Stimulated activated naive CD8-positive, alpha-beta T cell treated with anti-CD3 and anti-CD28 coated beads, Interleukin-15, amount 100 ng/mL, for 72 hours (primary cell): ENCODE measurements at regions not wholly inside any gene's neighbourhood (a gene's known extent, or its start where the extent isn't known, plus 50 kb on each side); places are given as distances from the start of the nearest gene placed in this dataset.

Experiments used
- ATAC-seq: fragments of 150-1000 bp; cut with Tn5 transposase; 2 replicates; pipeline ENCODE4 v1.10.0; 2021; ENCODE audit warnings: mild to moderate bottlenecking, moderate library complexity
- DNase-seq, 2 donors: peaks; one replicate each; pipeline ENCODE4 v3.0.0; 2021 to 2022
- H3K27ac Mint-ChIP-seq, 2 donors: one replicate each; pipeline ENCODE4 v1.8.0; 2022; ENCODE audit warnings: mild to moderate bottlenecking in 2 of 2, mixed read lengths in 2 of 2, moderate library complexity in 2 of 2
- H3K27me3 Mint-ChIP-seq: one replicate; pipeline ENCODE4 v1.8.0; 2022; ENCODE audit warnings: mixed read lengths
- H3K4me1 Mint-ChIP-seq: one replicate; pipeline ENCODE4 v1.8.0; 2022; ENCODE audit warnings: mild to moderate bottlenecking, mixed read lengths
- H3K4me3 Mint-ChIP-seq, 2 donors: one replicate each; pipeline ENCODE4 v1.8.0; 2022; ENCODE audit warnings: mild to moderate bottlenecking in 2 of 2, mixed read lengths in 2 of 2, moderate library complexity in 1 of 2
- H3K9me3 Mint-ChIP-seq, 2 donors: one replicate each; pipeline ENCODE4 v1.8.0; 2022; ENCODE audit warnings: mixed read lengths in 2 of 2

DNA sequence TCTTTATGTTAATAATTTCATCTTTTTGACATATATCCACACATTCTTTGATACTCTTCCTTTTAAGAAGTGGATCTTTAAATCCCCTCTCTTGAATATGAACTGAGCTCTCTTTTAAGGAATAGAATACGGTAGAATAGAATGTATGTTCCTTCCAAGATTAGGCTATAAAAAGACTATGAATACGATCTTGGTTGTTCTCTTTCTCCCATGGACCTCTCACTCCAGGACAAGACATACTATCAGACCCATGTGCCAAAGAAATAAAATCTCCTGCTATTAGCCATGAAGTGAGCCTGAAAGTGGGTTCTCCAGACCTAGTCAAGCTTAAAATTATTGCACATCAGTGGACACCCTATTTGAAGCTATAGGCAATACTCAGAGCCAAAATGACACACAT, 392.2 kb upstream of the ANO3 start:
- DNase-seq (no peak), ATAC-seq (no peak)
- Mint-ChIP-seq H3K27me3 (no peaks in the 10 kb centered on the region), H3K27ac (no peak overlapping the region), H3K4me1 (no peaks in the 10 kb centered on the region), H3K4me3 (no peak overlapping the region), H3K9me3 (peaks cover 0 to 8% of the 10 kb centered on the region in 2 donors)

DNA sequence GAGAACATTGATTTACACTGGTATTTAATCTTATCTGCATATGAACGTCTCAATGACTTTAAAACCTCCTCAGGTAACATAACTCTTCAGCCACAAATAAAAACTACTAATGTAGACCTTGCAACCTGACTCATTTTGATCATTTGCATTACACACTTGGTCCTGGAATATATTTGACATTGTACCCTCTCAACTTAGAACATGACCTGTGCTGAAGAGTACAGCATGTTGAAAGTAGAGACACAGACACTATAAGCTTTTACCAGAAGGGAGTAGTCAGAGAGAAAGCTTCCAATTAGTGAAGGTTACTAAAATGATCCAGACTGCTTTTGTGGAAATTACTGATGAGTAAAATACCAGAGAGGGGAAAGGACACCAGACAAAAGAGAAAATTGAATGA, 390.6 kb upstream of the ANO3 start:
- DNase-seq (no peak), ATAC-seq (no peak)
- Mint-ChIP-seq H3K27me3 (no peaks in the 10 kb centered on the region), H3K4me3 (no peak overlapping the region), H3K9me3 (peaks cover 4 to 12% of the 10 kb centered on the region in 2 donors), H3K4me1 (no peaks in the 10 kb centered on the region), H3K27ac (no peak overlapping the region)

GRCh38 chr11:25943031-25943430, 388.9 kb upstream of the ANO3 start:
- DNase-seq (no peak), ATAC-seq (no peak)
- no peak overlapping the region for H3K27ac Mint-ChIP-seq
- H3K4me1 Mint-ChIP-seq, result no peaks in the 10 kb centered on the region
- H3K9me3 Mint-ChIP-seq, result peaks cover 0 to 12% of the 10 kb centered on the region in 2 donors
- no peaks in the 10 kb centered on the region for H3K27me3 Mint-ChIP-seq
- H3K4me3 Mint-ChIP-seq, result no peak overlapping the region

GRCh38 chr11:25943777-25944661, 387.9 kb upstream of the ANO3 start:
- H3K27me3 Mint-ChIP-seq, result no peaks in the 10 kb centered on the region

DNA sequence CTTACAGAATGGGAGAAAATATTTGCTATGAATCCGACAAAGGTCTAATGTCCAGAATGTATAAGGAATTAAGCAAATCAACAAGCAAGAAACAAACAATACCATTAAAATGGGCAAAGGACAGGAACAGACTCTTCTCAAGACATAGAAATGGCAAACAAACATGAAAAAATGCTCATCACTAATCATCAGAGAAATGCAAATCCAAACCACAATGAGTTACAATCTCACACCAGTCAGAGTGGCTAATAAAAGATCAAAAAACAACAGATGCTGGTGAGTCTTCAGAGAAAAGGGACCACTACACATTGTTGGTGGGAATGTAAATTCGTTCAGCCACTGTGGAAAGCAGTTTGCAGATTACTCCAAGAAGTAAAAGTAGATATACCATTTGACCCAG, 382.0 kb upstream of the ANO3 start:
- Mint-ChIP-seq H3K4me3 (no peak overlapping the region), H3K27me3 (no peaks in the 10 kb centered on the region), H3K27ac (no peak overlapping the region), H3K4me1 (no peaks in the 10 kb centered on the region), H3K9me3 (peaks cover 10 to 26% of the 10 kb centered on the region in 2 donors)
- ATAC-seq (no peak), DNase-seq (no peak)

More at GRCh38 chr11:25943777-25944661, 387.9 kb upstream of the ANO3 start:
- Mint-ChIP-seq H3K4me3 (no peak overlapping the region), H3K4me1 (no peaks in the 10 kb centered on the region), H3K9me3 (peaks cover 0 to 12% of the 10 kb centered on the region in 2 donors), H3K27ac (no peak overlapping the region)
- no peak for ATAC-seq
- no peak for DNase-seq

GRCh38 chr11:25953006-25953405, 378.9 kb upstream of the ANO3 start:
- no peak for ATAC-seq
- Mint-ChIP-seq H3K27ac (no peak overlapping the region), H3K4me1 (no peaks in the 10 kb centered on the region), H3K27me3 (no peaks in the 10 kb centered on the region), H3K4me3 (no peak overlapping the region), H3K9me3 (peaks cover 10 to 14% of the 10 kb centered on the region in 2 donors)
- DNase-seq, result no peak

DNA sequence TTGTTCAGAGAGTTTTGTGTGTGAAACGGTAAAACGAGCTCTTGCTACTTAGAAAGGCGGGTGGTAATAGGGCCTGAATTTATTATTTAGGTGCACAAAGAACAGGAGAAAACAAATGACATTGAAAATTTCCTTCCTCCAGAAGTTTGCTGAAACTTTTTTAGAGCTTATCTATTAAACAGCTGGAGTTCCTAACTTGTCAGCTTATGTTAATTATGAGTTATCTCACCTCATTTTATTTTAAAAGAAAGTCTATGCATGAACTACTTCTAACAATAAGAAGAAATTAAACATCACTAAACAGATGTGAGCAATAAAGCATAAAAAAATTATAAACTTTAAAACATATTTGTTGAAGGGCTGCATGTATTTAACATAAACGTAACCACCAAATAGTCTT, 373.9 kb upstream of the ANO3 start:
- Mint-ChIP-seq H3K9me3 (peaks cover 10 to 12% of the 10 kb centered on the region in 2 donors), H3K4me3 (no peak overlapping the region), H3K27me3 (no peaks in the 10 kb centered on the region), H3K4me1 (no peaks in the 10 kb centered on the region), H3K27ac (no peak overlapping the region)
- DNase-seq, result no peak
- no peak for ATAC-seq

DNA sequence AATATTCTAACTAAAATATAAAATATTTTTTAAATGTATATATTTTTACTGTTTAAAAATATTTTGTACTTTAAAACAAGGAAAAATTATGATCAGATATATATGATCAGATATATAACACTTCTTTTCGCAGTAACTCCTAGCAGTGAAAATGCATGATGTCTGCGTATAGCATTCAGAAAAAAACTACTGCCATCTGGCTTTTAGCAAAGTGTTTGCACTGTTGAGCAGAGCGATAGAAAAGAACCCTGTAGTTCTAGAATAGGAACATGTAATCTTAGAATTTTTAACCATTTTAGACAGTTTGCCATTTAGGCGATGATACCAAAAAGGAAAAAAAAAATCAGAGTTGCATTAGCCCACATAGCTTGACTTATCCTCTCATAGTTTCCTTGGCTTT, 370.4 kb upstream of the ANO3 start:
- H3K4me3 Mint-ChIP-seq, result no peak overlapping the region
- no peak for ATAC-seq
- DNase-seq, result no peak
- H3K9me3 Mint-ChIP-seq, result no peaks in the 10 kb centered on the region
- no peak overlapping the region for H3K27ac Mint-ChIP-seq
- H3K27me3 Mint-ChIP-seq, result no peaks in the 10 kb centered on the region
- H3K4me1 Mint-ChIP-seq, result no peaks in the 10 kb centered on the region

DNA sequence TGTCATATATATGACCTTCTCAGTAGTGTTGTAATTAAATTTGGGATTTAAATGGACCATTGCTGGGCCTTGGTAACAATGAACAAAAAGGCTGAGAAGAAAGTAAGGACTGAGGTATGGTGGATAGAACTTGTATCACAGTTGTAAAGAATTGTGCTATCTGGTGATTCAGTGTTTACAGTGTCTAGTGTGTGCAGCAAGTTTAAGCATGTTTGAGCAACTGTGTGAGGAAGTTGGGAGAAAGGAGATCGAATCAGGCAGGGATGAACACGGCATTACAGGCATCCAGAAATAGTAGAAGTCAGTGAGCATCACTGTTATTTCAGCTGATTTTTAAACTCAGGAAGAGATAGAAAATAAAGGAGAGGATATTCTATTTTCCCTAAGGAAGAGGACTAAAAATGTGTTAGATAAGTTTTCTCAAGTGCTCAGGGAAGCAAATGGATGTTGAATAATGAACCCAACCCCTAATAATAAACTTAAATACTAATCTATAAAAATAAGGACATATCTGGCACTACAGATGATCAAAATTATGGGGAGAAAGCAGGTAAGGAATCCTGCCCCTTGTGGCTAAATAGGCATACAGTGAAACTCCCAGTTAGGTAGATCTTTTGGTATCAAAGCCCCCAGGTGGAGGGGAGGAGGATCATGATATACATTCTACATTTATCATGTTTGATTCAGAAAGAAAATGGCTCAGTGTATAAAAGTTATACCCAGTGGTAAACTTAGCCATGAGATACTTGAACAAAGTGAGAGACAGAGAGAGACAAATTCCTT, 361.0 kb upstream of the ANO3 start:
- no peak for ATAC-seq
- peaks cover 4 to 11% of the 10 kb centered on the region in 2 donors for H3K9me3 Mint-ChIP-seq
- H3K27me3 Mint-ChIP-seq, result no peaks in the 10 kb centered on the region
- H3K4me1 Mint-ChIP-seq, result no peaks in the 10 kb centered on the region
- H3K4me3 Mint-ChIP-seq, result no peak overlapping the region
- no peak for DNase-seq
- no peak overlapping the region for H3K27ac Mint-ChIP-seq

DNA sequence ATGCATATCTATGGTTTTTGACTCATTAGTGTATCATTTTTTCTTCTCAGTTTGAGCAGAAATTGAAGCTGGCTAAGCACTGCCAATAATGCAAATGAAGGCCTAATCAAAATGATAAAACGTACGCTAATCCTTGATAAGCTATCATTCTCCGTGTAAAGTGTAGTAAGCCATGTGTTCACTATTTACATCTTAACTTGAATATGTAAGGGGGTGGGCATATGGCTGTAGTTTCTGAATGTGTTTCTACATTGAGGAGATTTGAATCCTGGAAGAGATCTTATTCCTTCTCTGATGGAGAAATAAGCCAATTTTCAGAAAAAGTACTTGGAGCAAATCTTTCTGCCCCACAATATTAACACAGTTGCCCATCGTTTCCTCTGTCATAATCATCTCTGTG, 351.8 kb upstream of the ANO3 start:
- H3K4me3 Mint-ChIP-seq, result no peak overlapping the region
- no peaks in the 10 kb centered on the region for H3K27me3 Mint-ChIP-seq
- H3K27ac Mint-ChIP-seq, result no peak overlapping the region
- peaks cover 5 to 8% of the 10 kb centered on the region in 2 donors for H3K9me3 Mint-ChIP-seq
- no peaks in the 10 kb centered on the region for H3K4me1 Mint-ChIP-seq
- DNase-seq (no peak), ATAC-seq (no peak)

DNA sequence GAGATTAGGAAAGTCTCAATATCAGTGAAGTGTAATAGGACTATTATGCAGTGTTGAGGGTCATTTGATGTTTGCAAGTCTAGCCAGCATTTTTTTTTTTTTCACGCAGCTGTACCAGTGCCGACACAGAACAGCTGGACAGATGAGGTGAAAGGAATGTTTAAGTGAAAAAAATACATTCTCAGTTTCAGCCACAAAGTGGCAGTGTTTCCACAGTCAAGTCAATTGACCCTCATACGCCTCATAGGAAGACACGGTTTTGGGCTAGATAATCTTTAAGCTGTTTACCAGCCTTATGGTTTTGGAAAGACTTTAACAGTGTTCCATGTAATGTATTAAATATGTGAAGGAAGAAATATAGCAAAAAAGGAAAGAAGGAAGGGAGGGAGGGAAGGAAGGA, 349.9 kb upstream of the ANO3 start:
- no peaks in the 10 kb centered on the region for H3K4me1 Mint-ChIP-seq
- H3K27me3 Mint-ChIP-seq, result no peaks in the 10 kb centered on the region
- DNase-seq (no peak), ATAC-seq (no peak)
- peaks cover 5 to 8% of the 10 kb centered on the region in 2 donors for H3K9me3 Mint-ChIP-seq
- no peak overlapping the region for H3K4me3 Mint-ChIP-seq
- H3K27ac Mint-ChIP-seq, result no peak overlapping the region

DNA sequence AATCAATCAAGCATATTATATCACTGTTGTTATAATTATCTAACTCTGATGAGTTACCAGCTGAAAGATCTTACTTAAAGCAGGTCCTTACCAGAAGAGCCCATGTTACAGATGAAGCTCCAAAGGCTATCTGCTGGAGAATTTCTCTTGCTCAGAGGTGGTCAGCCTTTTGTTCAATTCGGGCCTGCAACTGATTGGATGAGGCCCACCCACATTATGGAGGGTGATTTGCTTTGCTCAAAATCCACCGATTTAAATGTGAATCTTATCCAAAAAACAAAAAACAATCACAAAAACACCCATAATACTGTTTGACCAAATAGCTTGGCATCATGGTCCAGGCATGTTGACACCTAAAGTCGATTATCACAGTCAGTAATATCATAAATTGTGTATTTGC, 348.6 kb upstream of the ANO3 start:
- ATAC-seq, result no peak
- peaks cover 5 to 8% of the 10 kb centered on the region in 2 donors for H3K9me3 Mint-ChIP-seq

GRCh38 chr11:25988178-25988577, 343.8 kb upstream of the ANO3 start:
- no peak overlapping the region for H3K4me3 Mint-ChIP-seq
- no peaks in the 10 kb centered on the region for H3K4me1 Mint-ChIP-seq
- H3K27ac Mint-ChIP-seq, result no peak overlapping the region
- no peaks in the 10 kb centered on the region for H3K27me3 Mint-ChIP-seq
- ATAC-seq (no peak), DNase-seq (no peak)
- peaks cover 9 to 22% of the 10 kb centered on the region in 2 donors for H3K9me3 Mint-ChIP-seq

More for the DNA sequence above, 348.6 kb upstream of the ANO3 start:
- no peaks in the 10 kb centered on the region for H3K4me1 Mint-ChIP-seq
- H3K27me3 Mint-ChIP-seq, result no peaks in the 10 kb centered on the region
- H3K4me3 Mint-ChIP-seq, result no peak overlapping the region
- DNase-seq, result no peak
- H3K27ac Mint-ChIP-seq, result no peak overlapping the region

DNA sequence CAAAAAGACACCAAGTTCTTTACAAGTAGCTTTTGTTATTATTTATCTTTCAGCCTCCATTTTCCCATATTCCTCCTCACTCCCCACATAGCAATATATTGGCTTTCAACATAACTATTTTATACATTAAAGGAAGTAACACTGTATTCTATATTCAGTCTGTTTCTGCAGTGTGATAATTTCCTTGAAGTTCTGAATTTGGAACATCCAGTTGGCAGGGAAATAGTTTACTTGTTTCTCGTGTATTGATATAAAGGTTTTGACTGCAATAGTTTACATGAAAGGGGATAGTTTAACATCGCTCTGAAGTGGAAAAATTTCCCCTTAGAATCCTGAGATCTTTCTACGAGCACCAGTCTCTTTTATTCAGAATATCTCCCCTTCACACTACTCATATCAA, 341.5 kb upstream of the ANO3 start:
- H3K27me3 Mint-ChIP-seq, result no peaks in the 10 kb centered on the region
- ATAC-seq, result no peak
- H3K9me3 Mint-ChIP-seq, result peaks cover 10 to 20% of the 10 kb centered on the region in 2 donors
- DNase-seq, result no peak
- no peak overlapping the region for H3K27ac Mint-ChIP-seq
- no peaks in the 10 kb centered on the region for H3K4me1 Mint-ChIP-seq
- H3K4me3 Mint-ChIP-seq, result no peak overlapping the region

DNA sequence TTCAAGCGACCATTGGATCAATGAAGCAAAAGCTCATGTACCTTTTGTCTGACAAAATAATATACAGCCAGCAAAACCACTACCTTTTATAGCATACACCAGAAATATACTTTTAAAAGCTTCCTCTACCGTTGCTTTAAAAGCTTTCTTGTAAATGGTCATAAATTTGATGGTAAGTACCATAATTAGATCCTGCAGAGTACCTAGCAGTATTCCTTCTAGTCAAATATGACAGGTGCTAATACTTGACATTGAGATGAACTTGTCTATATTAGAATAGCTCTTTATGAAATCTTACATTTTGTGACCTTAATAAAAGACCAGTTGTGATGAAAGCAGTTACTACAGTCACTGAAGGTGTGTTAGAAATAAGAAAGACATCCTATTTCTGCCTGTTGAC, 340.5 kb upstream of the ANO3 start:
- Mint-ChIP-seq H3K27me3 (no peaks in the 10 kb centered on the region), H3K4me1 (no peaks in the 10 kb centered on the region), H3K4me3 (no peak overlapping the region), H3K27ac (no peak overlapping the region), H3K9me3 (peaks cover 10 to 20% of the 10 kb centered on the region in 2 donors)
- DNase-seq (no peak), ATAC-seq (no peak)

GRCh38 chr11:25992294-25992693, 339.6 kb upstream of the ANO3 start:
- Mint-ChIP-seq H3K9me3 (peaks cover 10 to 20% of the 10 kb centered on the region in 2 donors), H3K4me3 (no peak overlapping the region), H3K4me1 (no peaks in the 10 kb centered on the region), H3K27me3 (no peaks in the 10 kb centered on the region), H3K27ac (no peak overlapping the region)
- DNase-seq (no peak), ATAC-seq (no peak)
